ENCODE measurements at regions not wholly inside any gene's neighbourhood (a gene's known extent, or its start where the extent isn't known, plus 50 kb on each side); places are given as distances from the start of the nearest gene placed in this dataset.

DNA sequence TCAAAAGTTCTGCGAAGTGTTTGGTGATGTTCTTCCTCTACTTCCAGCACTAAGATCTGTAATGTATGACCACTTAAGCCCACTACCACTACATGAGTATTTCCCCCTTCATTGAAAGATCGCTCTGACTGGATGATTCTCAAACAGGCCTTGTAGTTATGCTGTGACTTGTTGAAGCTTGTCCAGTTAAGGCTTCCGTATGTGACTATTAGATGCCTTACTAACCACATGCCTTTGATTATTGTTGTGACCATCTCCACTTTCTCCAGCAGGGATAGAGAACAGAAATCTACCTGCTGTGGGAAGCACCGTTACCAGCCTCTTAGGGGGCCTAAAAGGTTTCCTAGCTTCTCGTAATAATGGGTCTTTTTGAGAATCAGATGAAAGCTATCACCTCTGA, 81.1 kb downstream of the NOC3L start:
- TF ChIP-seq POLR2A (IDR thresholded peaks at IDR 0.05): no peak
- TF ChIP-seq, protein P1, sequence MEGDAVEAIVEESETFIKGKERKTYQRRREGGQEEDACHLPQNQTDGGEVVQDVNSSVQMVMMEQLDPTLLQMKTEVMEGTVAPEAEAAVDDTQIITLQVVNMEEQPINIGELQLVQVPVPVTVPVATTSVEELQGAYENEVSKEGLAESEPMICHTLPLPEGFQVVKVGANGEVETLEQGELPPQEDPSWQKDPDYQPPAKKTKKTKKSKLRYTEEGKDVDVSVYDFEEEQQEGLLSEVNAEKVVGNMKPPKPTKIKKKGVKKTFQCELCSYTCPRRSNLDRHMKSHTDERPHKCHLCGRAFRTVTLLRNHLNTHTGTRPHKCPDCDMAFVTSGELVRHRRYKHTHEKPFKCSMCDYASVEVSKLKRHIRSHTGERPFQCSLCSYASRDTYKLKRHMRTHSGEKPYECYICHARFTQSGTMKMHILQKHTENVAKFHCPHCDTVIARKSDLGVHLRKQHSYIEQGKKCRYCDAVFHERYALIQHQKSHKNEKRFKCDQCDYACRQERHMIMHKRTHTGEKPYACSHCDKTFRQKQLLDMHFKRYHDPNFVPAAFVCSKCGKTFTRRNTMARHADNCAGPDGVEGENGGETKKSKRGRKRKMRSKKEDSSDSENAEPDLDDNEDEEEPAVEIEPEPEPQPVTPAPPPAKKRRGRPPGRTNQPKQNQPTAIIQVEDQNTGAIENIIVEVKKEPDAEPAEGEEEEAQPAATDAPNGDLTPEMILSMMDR (IDR thresholded peaks at IDR 0.05 in 4 of 5, conservative IDR thresholded peaks at IDR 0.05 in 1 of 5): no peak
